NOMO-1 (cell line): ENCODE measurements at regions not wholly inside any gene's neighbourhood (a gene's known extent, or its start where the extent isn't known, plus 50 kb on each side); places are given as distances from the start of the nearest gene placed in this dataset.
A peak's percentile ranks its signal among the peaks of the same experiment; 100 is the strongest.
"Not testable (repeated sequence)": the region's sequence is repeated elsewhere in the genome, so short reads cannot be mapped to it uniquely, and the experiment has no call there.

Source experiments
- DNase-seq, 2 experiments: peaks; one replicate each; lab custom pipeline; 2025; ENCODE audit not compliant: unreplicated experiment in 2 of 2; lab: John Stamatoyannopoulos, UW

DNA sequence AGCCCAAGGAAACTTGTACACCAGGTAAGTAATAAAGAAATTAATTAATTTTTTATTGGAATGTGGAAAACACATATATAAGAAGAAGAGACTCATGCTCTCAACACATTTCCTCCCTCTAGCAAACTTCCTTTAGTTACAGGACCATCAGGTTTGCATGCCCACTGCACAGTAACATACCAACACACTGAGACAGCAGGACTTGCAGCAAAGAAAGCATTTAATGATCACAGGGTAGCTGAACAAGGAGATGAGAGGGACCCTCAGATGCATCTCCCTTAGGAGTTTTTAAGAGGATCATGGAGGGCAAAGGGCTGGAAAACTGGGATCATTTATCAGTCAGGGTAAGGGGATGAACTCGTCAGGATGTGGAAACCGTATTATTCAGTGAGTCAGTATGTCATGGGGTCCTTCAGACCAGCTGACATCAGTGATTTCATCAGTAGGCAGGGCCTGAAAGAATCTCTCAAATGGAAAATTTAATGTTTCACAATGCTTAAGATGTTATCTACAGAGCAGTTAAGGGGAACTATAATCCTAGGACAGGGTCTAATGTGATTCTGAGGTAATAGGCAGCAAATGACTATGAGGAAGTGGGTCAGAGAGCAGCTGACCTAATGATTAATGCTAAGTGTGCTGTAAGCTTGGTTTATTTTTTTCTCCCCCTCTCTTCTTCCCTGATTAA is 193.8 kb upstream of the RND3 start:
- DNase-seq: peak; percentile 0 to 47

- no peak for DNase-seq
These were observed 192.1 kb upstream of the RND3 start for GRCh38 chr2:150679456-150680120.

- no peak for DNase-seq
These were observed 190.1 kb upstream of the RND3 start for GRCh38 chr2:150677551-150677950.

DNA sequence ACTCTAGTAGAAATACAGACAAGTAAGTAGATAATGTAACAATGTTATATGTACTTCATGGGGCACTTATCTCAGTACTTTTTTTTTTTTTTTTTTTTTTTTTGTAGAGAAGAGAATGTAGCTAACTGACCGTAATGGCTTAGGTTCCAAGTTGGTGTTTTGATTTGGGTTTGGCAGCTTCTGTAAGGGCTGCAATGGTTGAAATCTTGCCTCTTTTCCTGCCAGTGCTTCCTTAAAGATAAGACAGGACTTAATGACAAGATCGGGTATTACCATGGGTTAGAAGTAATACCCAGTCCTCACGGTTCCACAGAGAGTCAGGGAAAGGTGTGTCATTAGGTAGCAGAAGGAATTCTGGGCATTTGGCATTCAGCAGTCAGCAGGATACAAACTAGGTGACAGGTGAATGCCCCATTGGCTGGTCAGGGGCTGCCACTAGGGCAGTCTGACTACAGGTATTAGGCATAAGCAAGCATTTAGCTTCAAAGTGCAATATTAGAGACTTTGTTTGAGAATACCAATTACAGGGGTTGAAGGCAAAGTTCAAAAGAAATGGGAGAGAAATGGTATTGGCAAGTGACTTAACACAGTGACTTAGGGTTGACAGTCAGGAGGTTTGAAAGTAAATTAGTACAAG is 189.4 kb upstream of the RND3 start:
- DNase-seq: no peak

GRCh38 chr2:150675807-150676206 is 188.3 kb upstream of the RND3 start:
- no peak for DNase-seq

- DNase-seq: no peak
These were observed 186.8 kb upstream of the RND3 start for GRCh38 chr2:150674283-150674682.

DNA sequence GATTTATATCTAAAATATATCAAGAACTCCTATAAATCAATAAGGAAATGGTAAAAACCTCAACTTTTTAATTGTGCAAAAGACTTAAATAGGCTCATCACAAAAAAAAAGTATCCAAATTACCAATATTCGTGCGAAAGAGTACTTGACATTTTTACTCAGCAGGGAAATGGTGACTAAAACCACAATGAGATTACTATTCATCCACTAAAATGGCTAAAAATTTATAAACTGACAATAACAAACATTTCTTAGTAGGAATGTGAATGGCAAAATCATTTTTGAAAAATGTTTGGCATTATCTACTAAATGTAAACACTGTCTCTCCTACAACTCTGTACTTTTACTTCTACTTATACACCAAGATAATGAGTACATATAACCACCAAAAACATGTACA is 184.8 kb upstream of the RND3 start:
- no peak for DNase-seq

DNA sequence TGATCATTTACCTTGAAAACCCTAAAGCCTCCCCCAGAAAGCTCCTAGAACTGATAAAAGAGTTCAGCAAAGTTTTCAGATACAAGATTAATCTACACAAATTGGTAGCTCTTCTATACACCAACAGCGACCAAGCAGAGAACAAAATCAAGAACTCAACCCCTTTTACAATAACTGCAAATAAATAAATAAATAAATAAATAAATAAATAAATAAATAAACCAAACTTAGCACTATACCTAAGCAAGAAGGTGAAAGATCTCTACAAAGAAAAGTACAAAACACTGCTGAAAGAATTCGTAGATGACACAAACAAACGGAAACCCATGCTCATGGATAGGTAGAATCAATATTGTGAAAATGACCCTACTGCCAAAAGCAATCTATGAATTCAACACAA is 182.0 kb upstream of the RND3 start:
- DNase-seq: no peak

- DNase-seq: not testable (repeated sequence)
These were observed 179.6 kb upstream of the RND3 start for GRCh38 chr2:150667039-150667438.

- no peak for DNase-seq
These were observed 175.7 kb upstream of the RND3 start for GRCh38 chr2:150663143-150663542.

DNA sequence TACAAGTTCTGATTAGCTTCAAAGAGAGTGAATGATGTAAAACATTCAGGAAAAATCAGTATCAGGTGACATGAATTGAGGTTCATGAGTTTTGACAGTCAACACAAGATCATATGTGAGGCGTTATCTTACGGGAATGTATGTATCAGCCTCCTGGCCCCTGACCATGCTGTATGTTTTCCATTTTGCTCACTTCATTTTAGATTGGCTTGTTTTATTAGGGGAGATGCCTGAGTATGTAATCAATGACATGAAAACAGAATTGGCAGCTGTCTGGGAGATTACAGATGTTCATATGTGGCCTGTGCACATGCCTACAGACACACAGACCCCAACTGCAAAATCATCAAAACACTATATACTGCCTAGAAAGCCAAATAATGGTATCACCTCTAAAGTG is 168.5 kb upstream of the RND3 start:
- DNase-seq: no peak

GRCh38 chr2:150653351-150653750 is 165.9 kb upstream of the RND3 start:
- DNase-seq: no peak

DNA sequence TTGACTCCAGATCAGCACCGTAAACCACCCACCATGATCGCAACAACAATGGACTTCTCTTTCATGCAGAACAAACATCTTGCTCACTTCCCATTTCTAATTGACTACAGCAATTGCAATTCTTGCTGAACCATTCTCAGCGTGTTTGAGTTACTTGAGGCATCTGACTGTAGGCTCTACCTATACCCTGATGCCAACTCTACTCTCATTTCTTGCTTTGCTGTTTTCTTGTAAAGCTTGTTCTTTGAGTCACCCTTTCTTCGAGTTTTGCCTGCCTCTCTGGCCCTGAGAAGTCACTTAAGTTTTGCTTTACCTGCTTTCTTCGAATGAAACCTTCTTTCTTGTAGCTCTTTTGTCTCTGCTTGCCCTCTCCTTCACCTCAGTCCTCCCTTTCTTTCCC is 160.5 kb upstream of the RND3 start:
- DNase-seq: no peak

DNA sequence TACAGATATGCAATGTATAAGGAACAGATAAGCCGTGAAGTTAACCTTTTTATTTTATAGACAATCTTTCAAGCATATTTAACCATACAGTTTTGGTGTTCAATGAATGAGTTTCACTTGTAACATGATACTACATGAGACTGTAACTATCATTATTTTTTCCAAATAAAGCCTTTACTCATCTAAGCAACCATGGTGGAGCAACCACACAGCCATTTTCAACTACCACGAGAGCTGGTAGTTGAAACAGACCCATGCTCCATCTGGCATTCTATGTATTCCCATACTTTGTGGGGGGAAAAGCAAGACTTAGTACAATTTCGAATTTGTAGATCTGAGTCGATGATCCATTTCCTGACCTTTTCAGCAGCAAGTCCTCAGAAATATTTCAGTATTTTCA is 159.3 kb upstream of the RND3 start:
- DNase-seq: no peak

GRCh38 chr2:150644298-150645067 is 157.0 kb upstream of the RND3 start:
- no peak for DNase-seq

DNA sequence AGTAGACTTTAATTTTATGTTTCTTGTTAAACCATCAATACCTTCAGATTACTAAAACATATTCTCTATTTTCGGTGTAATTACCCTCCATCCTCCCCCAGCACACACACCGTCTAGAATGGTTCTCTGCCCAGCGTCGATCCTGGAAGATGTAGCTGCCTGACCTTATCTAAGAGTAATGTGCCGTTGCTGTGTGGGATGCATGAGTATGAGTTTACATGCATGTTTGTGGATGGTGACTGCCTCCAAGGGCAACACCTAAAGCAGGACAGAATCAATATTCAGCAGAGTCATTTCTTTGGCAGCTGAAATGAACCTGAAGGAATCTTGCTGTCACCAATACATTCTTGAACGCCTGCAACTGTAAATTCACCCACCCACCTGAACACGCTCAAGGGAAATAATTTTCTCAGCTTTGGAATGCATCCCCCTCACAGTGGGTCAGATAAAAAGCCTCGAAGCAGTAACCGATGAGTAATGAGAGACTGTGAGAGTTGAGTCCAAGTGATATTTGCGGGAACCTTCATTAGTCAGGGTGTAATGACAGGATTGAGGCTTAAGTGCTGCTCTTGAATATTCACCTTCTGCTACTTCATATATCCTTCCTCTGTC is 155.8 kb upstream of the RND3 start:
- DNase-seq: no peak

DNA sequence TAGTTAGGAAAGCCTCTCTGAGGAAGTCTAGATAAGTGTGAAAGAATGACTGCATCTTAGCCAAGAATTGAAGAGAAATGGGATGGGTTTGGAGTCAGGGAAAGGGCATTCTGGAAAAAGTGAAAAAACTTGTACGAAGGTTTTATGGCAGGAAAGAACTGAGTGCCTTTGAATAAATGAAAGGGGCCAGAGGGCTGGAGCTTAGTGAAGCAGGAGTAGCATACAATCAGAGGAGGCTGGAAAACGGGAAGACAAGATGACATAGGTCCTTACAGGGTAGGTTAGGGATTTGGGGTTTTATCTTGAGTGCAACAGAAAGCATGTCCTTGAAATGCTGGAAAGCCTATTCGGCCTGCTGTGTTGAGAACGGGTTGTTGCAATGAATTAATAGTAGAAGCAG is 152.6 kb upstream of the RND3 start:
- no peak for DNase-seq

DNA sequence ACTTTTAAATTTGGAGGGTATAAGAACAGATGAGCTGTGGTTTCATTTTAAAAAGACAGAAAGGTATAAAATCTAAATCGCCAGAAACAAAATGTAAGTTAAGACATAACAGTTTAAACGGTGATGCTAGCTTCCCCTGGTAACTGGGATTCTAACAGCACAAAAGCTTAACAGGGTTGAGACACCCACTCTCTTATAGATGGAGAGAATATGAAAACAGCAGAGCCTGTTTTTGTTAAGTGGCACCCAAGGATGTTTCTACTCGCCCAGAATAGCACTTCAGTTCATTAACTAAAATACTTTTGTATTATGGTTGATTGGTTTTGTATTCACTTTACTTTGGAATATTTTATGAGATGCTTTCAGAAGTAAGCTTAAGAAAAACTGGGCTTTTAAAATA is 151.9 kb upstream of the RND3 start:
- no peak for DNase-seq

GRCh38 chr2:150631236-150631821 is 143.9 kb upstream of the RND3 start:
- DNase-seq: no peak

DNA sequence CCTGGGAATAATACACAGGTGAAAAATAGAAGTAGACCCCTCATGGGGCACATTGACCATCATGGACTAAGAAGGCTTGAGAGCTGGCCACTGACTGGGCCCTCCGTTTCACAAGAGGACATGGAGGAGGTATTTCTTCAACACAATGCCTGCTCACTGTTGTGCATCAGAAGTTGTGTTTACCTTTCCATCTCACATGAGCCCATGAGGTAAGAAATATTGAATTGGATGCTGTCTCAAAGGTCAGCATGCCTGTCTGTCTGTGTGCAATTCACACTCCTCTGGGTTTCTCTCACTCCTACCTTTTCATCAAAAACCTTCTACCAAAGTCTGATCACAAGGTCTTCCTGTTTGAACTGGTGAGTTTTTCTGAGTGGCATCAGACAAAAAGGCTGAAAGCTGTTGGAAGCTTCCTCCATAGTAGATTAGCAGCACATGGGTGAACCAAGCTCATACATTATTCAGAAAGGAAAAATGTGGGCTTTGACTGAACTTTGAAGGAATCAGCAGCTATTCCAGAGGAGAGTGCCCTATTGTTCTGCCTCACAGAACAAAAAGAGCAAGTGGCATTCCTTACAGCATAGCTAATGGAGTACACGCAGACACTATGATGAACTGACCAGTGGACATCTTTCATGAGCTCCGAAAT is 143.2 kb upstream of the RND3 start:
- DNase-seq: no peak
